GM21447 (cell line): ENCODE measurements at regions not wholly inside any gene's neighbourhood (a gene's known extent, or its start where the extent isn't known, plus 50 kb on each side); places are given as distances from the start of the nearest gene placed in this dataset.
"Not testable (repeated sequence)": the region's sequence is repeated elsewhere in the genome, so short reads cannot be mapped to it uniquely, and the experiment has no call there.

Experiments used
- ATAC-seq: cut with Tn5 transposase; IDR thresholded peaks from one replicate; pipeline ENCODE4 v1.9.1; 2021; ENCODE audit not compliant: unreplicated experiment

- ATAC-seq, result not testable (repeated sequence)
Observed at GRCh38 chr2:87405531-87406216, 342.2 kb upstream of the PLGLB2 start.

DNA sequence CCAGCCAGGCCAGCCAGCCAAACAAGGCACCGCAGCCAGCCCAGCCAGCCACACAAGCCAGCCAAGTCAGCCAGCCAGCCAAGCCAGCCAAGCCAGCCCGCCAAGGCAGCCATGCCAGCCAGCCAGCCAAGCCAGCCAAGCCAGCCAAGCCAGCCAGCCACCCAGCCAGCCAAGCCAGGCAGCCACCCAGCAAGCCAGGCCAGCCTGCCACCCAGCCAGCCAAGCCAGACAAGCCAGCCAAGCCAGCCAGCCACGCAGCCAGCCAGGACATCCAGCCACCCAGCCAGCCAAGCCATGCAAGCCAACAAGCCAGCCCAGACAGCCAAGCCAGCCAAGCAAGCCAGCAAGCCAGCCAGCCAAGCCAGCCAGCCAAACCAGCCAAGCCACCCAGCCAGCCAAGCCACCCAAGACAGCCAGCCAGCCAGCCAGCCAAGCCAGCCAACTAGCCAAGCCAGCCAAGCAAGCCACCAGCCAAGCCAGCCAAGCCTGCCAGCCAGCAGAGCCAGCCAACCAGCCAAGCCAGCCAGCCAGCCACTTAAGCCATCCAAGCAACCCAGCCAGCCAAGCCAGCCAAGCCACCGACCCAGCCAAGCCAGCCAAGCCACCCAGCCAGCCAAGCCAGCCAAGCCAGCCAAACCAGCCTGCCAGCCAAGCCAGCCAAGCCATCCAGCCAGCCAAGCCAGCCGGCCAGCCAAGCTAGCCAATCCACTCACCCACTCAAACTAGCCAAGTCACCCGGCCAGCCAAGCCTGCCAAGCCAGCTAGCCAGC is 341.3 kb upstream of the PLGLB2 start:
- ATAC-seq, result not testable (repeated sequence)

DNA sequence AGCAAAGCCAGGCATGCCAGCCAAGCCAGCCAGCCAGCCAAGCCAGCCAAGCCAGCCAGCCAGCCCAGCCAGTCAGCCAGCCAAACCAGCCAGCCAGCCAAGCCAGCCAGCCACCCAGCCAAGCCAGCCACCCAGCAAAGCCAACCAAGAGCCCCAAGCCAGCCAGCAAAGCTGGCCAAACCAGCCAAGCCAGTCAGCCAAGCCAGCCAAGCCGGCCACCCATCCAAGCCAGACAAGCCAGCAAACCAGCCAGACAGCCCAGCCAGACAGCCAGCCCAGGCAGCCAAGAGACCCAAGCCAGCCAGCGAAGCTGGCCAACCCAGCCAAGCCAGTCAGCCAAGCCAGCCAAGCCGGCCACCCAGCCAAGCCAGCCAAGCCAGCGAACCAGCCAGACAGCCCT is 338.3 kb upstream of the PLGLB2 start:
- ATAC-seq, result not testable (repeated sequence)

DNA sequence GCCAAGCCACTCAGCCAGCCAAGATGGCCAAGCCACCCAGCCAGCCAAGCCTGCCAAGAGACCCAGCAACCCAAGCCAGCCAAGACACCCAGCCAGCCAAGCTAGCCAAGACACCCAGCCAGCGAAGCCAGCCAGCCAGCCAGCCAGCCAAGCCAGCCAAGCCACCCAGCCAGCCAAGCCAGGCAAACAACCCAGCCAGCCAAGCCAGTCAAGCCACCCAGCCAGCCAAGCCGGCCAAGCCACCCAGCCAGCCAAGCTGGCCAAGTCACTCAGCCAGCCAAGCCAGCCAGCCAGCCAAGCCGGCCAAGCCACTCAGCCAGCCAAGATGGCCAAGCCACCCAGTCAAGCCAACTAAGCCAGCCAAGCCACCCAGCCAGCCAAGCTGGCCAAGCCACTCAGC is 337.5 kb upstream of the PLGLB2 start:
- ATAC-seq, result not testable (repeated sequence)

- ATAC-seq, result not testable (repeated sequence)
Observed at GRCh38 chr2:87412036-87412820, 335.7 kb upstream of the PLGLB2 start.

DNA sequence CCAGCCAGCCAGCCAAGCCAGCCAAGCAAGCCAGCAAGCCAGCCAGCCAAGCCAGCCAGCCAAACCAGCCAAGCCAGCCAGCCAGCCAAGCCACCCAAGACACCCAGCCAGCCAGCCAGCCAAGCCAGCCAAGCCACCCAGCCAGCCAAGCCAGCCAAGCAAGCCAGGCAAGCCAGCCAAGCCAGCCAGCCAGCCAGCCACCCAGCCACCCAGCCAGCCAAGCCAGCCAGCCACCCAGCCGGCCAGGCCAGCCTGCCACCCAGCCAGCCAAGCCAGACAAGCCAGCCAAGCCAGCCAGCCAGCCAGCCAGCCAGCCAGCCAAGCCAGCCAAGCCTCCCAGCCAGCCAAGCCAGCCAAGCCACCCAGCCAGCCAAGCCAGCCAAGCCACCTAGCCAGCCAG is 333.6 kb upstream of the PLGLB2 start:
- ATAC-seq, result not testable (repeated sequence)

DNA sequence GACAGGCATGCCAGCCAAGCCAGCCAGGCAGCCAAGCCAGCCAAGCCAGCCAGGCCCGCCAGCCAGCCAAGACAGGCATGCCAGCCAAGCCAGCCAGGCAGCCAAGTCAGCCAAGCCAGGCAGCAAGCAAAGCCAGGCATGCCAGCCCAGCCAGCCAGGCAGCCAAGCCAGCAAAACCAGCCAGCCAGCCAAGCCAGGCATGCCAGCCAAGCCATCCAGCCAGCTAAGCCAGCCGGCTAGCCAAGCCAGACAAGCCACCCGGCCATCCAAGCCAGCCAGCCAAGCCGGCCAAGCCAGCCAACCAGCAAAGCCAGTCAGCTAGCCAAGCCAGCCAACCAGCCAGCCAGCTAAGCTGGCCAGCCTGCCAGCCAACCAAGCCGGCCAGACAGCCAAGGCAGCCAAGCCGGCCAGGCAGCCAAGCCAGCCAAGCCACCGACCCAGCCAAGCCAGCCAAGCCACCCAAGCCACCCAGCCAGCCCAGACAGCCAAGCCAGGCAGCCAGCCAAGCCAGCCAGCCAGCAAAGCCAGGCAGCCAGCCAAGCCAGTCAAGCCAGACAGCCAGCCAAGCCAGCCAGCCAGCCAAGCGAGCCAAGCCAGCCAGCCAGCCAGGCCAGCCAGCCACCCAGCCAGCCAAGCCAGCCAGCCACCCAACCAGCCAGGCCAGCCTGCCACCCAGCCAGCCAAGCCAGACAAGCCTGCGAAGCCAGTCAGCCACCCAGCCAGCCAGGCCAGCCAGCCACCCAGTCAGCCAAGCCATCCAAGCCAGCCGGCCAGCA is 332.9 kb upstream of the PLGLB2 start:
- not testable (repeated sequence) for ATAC-seq

DNA sequence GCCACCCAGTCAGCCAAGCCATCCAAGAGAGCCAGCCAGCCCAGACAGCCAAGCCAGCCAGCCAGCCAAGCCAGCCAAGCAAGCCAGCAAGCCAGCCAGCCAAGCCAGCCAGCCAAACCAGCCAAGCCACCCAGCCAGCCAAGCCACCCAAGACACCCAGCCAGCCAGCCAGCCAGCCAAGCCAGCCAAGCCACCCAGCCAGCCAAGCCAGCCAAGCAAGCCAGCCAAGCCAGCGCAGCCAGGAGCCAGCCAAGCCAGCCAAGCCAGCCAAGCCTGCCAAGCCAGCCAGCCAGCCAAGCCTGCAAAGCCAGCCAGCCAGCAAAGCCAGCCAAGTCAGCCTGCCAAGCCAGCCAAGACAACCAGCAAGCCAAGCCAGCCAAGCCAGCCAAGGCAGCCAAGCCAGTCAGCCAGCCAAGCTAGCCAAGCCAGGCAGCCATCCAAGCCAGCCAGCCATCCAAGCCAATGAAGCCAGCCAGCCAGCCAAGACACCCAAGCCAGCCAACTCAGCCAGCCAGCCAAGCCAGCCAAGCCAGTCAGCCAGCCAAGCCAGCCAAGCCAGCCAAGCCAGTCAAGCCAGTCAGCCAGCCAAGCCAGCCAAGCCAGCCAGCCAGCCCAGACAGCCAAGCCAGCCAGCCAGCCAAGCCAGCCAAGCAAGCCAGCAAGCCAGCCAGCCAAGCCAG is 332.2 kb upstream of the PLGLB2 start:
- not testable (repeated sequence) for ATAC-seq

DNA sequence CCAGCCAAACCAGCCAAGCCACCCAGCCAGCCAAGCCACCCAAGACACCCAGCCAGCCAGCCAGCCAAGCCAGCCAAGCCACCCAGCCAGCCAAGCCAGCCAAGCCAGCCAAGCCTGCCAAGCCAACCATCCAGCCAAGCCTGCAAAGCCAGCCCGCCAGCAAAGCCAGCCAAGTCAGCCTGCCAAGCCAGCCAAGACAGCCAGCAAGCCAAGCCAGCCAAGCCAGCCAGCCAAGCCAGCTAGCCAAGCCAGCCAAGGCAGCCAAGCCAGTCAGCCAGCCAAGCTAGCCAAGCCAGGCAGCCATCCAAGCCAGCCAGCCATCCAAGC is 331.7 kb upstream of the PLGLB2 start:
- not testable (repeated sequence) for ATAC-seq

DNA sequence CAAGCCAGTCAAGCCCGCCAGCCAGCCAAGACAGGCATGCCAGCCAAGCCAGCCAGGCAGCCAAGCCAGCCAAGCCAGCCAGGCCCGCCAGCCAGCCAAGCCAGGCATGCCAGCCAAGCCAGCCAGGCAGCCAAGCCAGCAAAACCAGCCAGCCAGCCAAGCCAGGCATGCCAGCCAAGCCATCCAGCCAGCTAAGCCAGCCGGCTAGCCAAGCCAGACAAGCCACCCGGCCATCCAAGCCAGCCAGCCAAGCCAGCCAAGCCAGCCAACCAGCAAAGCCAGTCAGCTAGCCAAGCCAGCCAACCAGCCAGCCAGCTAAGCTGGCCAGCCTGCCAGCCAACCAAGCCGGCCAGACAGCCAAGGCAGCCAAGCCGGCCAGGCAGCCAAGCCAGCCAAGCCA is 330.7 kb upstream of the PLGLB2 start:
- not testable (repeated sequence) for ATAC-seq

GRCh38 chr2:87417742-87418567 is 329.9 kb upstream of the PLGLB2 start:
- ATAC-seq, result not testable (repeated sequence)

- ATAC-seq, result not testable (repeated sequence)
Observed at GRCh38 chr2:87418823-87419822, 328.8 kb upstream of the PLGLB2 start.

DNA sequence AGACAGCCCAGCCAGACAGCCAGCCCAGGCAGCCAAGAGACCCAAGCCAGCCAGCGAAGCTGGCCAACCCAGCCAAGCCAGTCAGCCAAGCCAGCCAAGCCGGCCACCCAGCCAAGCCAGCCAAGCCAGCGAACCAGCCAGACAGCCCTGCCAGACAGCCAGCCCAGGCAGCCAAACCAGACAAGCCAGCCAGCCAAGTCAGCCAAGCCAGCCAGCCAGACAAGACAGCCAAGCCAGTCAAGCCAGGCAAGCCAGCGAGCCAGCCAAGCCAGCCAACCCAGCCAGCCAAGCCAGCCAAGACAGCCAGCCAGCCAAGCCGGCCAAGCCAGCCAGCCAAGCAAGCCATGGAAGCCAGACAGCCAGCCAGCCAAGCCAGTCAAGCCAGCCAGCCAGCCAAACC is 327.9 kb upstream of the PLGLB2 start:
- not testable (repeated sequence) for ATAC-seq

DNA sequence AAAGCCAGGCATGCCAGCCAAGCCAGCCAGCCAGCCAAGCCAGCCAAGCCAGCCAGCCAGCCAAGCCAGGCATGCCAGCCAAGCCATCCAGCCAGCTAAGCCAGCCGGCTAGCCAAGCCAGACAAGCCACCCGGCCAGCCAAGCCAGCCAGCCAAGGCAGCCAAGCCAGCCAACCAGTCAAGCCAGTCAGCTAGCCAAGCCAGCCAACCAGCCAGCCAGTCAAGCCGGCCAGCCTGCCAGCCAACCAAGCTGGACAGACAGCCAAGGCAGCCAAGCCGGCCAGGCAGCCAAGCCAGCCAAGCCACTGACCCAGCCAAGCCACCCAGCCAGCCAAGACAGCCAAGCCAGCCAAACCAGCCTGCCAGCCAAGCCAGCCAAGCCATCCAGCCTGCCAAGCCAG is 326.9 kb upstream of the PLGLB2 start:
- not testable (repeated sequence) for ATAC-seq

DNA sequence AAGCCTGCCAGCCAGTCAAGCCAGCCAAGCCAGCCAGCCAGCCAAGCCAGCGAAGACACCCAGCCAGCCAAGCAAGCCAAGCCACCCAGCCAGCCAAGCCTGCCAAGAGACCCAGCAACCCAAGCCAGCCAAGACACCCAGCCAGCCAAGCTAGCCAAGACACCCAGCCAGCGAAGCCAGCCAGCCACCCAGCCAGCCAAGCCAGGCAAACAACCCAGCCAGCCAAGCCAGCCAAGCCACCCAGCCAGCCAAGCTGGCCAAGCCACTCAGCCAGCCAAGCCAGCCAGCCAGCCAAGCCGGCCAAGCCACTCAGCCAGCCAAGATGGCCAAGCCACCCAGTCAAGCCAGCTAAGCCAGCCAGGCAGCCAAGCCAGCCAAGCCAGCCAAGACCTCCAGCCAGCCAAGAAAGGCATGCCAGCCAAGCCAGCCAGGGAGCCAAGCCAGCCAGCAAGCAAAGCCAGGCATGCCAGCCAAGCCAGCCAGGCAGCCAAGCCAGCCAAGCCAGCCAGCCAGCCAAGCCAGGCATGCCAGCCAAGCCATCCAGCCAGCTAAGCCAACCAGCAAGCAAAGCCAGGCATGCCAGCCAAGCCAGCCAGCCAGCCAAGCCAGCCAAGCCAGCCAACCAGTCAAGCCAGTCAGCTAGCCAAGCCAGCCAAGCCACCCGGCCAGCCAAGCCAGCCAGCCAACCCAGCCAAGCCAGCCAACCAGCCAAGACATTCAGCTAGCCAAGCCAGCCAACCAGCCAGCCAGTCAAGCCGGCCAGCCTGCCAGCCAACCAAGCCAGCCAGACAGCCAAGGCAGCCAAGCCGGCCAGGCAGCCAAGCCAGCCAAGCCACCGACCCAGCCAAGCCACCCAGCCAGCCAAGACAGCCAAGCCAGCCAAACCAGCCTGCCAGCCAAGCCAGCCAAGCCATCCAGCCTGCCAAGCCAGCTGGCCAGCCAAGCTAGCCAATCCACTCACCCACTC is 323.8 kb upstream of the PLGLB2 start:
- not testable (repeated sequence) for ATAC-seq

GRCh38 chr2:87424763-87425154 is 323.1 kb upstream of the PLGLB2 start:
- ATAC-seq, result not testable (repeated sequence)

- not testable (repeated sequence) for ATAC-seq
Observed at GRCh38 chr2:87425191-87425590, 322.7 kb upstream of the PLGLB2 start.
